Mesenteric fat pad (tissue), 1 donor: ENCODE measurements at regions not wholly inside any gene's neighbourhood (a gene's known extent, or its start where the extent isn't known, plus 50 kb on each side); places are given as distances from the start of the nearest gene placed in this dataset.
"Not testable (repeated sequence)": the region's sequence is repeated elsewhere in the genome, so short reads cannot be mapped to it uniquely, and the experiment has no call there.

Source experiments
- DNase-seq: peaks from one replicate; pipeline ENCODE4 v3.0.0-alpha.2; 2020; ENCODE audit warnings: low spot score
- donor health status: DM: yes; HTN: yes; CAD: no.

DNA sequence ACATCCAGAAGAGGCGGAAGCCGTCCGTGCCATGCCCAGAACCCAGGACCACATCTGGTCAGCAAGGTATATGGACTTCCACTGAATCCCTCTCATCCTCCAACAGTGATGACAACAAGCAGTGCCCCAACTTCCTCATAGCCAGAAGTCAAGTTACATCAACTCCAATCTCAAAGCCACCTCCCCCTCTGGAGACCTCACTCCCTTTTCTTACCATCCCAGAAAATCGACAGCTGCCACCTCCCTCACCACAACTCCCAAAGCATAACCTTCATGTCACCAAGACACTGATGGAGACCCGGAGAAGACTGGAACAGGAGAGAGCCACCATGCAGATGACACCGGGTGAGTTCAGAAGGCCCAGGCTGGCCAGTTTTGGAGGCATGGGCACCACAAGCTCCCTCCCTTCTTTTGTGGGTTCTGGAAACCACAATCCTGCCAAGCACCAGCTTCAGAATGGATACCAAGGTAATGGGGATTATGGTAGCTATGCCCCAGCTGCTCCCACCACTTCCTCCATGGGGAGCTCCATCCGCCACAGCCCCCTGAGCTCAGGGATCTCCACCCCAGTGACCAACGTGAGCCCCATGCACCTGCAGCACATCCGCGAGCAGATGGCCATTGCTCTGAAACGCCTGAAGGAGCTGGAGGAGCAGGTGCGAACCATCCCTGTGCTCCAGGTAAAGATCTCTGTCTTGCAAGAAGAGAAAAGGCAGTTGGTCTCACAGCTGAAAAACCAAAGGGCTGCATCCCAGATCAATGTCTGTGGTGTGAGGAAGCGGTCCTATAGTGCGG, 130.3 kb upstream of the DMRT1 start:
- DNase-seq, result no peak

DNA sequence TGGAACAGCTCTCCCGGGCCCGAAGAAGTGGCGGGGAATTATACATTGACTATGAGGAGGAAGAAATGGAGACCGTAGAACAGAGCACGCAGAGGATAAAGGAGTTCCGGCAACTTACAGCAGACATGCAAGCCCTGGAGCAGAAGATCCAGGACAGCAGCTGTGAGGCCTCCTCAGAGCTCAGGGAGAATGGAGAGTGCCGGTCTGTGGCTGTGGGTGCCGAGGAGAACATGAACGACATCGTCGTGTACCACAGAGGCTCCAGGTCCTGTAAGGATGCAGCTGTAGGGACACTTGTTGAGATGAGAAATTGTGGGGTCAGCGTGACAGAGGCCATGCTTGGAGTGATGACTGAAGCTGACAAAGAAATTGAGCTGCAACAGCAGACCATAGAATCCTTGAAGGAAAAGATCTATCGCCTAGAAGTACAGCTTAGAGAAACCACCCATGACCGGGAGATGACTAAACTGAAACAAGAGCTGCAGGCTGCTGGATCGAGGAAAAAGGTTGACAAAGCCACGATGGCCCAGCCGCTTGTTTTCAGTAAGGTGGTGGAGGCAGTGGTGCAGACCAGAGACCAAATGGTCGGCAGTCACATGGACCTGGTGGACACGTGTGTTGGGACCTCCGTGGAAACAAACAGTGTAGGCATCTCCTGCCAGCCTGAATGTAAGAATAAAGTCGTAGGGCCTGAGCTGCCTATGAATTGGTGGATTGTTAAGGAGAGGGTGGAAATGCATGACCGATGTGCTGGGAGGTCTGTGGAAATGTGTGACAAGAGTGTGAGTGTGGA, 129.5 kb upstream of the DMRT1 start:
- DNase-seq, result no peak

DNA sequence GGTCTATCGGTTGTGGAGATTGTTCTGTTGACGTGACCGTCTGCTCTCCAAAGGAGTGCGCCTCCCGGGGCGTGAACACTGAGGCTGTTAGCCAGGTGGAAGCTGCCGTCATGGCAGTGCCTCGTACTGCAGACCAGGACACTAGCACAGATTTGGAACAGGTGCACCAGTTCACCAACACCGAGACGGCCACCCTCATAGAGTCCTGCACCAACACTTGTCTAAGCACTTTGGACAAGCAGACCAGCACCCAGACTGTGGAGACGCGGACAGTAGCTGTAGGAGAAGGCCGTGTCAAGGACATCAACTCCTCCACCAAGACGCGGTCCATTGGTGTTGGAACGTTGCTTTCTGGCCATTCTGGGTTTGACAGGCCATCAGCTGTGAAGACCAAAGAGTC, 128.9 kb upstream of the DMRT1 start:
- no peak for DNase-seq

DNA sequence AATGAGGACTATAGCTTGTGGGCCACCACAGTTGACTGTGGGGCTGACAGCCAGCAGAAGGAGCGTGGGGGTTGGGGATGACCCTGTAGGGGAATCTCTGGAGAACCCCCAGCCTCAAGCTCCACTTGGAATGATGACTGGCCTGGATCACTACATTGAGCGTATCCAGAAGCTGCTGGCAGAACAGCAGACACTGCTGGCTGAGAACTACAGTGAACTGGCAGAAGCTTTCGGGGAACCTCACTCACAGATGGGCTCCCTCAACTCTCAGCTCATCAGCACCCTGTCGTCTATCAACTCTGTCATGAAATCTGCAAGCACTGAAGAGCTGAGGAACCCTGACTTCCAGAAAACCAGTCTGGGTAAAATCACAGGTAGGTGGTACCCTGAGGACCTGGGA, 128.4 kb upstream of the DMRT1 start:
- no peak for DNase-seq

DNA sequence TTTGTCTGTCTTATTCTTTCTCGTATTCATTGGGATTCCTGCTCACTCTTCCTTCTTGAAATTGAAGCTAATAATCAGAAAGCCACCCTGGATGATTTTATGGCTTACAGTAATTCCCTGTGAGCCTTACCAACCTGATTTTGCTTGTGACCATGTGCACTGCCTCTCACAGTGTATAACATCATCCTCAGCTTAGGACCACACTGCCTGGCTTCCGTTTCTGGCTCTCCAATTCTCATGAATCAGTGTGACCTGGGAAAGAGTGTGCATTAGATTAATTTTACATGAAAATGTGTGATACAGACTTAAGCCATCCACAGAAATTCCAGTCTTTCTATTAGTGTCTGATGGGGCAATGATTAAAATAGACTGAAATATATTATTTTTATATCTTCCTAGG, 126.8 kb upstream of the DMRT1 start:
- DNase-seq, result no peak

DNA sequence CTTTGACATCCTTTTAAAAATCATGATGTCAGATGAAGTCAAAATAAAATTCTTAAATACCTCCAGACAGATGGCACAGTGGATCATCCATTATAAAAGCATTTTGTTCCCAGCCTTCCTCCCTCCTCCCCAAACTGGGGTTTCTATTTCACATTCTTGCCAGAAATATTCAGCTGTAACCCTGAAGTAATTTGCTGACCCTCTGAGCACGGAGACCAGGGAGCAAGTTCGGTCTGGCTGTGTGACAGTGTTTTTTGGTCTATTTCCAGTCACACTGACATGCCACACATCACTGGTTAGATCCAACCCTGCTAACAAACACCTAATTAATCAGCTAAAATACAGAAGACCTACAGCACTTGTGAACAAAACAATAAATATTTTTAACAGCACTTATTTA, 126.2 kb upstream of the DMRT1 start:
- DNase-seq, result no peak

DNA sequence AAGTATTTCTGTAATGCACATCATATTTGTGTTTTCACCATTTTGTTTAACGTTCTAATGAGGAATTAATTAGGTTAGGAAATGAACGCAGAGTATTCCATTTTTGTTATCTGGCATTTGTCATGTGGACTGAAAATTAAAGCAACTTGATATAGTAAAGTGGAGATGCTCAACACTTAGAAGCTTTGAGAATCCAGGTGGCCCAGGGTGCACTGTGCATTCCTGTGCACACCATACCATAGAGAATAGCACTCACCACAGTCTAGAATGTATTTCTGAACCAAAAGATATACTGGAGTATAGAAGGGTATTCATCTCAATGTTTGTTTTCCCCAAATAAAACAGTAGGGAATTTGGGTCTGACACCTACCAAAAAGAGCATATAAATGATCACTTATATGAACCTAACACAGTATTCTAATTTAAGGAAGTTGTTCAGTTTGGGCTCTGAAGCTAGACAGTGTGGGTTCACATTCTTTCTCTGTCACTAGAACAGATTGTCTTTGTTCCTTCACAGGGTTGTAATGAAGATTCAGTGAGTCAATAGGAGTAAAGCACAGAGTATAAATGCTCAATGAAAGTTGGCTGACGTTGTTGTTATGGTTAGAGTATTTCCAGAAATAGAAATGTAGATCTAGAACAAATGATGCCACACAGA, 125.6 kb upstream of the DMRT1 start:
- no peak for DNase-seq

DNA sequence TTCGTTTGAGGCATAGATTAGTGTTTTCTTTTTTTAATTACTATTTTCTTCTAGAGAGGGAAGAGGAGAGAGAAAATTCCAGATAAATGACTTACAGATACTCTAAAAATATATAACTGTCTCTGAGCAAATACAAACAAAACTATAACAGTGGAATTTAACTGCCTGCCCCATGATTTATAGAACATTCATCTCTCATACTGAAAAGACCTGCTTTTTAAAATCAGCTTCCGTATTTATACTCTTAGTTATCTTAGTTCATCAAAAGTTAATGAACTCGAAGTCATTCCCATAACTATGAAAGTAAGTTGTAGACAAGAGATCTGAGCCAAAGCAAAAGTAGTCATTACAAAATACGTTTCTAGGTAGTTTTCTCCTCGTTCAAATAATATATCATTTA, 123.8 kb upstream of the DMRT1 start:
- DNase-seq, result no peak

DNA sequence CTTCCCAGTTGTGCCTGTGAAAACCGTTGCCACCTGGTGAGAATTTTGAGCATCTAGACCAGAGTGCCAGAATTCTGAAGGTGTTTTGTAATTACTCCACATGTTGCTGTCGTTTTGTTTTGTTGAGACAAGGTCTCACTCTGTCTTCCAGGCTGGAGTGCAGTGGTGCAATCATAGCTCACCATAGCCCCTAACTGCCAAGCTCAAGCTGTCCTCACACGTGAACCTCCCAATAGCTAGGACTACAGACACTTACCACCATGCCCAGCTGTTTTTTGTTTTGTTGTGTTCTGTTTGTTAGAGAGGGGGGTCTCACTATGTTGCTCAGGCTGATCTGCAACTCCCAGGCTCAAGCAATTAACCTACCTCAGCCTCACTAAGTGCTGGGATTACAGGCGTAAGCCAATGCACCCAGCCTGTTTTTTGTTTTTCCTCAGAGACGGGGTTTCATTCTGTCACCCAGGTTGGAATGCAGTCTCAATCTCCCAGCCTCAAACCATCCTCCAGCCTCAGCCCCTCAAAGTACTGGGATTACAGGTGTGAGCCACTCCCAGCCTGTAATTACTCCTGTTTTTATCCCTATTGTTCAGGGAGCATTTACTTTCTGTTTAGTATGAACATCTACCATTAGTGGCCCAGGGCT, 121.1 kb upstream of the DMRT1 start:
- DNase-seq, result no peak

DNA sequence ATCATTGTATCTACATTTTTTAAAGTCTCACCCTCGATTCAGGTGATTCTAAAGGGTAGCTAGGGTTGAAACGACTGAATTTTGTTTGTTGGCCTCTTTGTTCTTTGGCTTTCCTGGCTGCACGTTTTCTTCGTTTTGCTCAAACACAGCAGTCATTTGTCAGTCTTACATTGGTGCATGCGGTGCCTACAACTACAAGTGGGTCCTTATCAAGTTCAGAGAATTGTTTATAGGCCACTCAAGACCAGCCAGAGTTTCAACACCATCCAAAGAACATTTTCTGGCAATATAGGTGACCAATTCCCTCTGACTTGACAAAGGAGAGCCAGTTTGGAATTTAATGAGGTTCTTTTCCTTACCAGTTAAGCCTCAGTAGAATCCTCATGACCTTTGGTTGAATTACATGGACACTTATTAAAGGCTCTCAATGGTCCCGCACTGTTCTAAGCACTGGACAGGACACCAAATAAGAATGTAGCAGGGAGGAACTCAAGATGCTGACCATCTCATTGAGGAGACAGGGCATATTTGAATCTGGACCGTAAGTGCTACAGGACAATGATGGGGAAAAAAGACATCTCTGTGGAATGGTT, 119.0 kb upstream of the DMRT1 start:
- DNase-seq, result no peak

DNA sequence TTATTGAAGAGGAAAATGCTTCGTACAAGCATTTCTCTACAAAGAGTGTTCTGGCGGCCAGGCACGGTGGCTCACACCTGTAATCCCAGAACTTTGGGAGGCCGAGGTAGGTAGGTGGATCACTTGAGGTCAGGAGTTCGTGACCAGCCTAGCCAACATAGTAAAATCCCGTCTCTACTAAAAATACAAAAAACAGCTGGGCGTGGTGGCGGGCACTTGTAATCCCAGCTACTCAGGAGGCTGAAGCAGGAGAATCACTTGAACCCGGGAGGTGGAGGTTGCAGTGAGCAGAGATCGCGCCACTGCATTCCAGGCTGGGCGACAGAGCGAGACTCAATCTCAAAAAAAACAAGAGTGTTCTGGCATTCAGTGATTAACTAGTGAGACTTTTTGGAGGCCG, 117.0 kb upstream of the DMRT1 start:
- DNase-seq, result not testable (repeated sequence)

DNA sequence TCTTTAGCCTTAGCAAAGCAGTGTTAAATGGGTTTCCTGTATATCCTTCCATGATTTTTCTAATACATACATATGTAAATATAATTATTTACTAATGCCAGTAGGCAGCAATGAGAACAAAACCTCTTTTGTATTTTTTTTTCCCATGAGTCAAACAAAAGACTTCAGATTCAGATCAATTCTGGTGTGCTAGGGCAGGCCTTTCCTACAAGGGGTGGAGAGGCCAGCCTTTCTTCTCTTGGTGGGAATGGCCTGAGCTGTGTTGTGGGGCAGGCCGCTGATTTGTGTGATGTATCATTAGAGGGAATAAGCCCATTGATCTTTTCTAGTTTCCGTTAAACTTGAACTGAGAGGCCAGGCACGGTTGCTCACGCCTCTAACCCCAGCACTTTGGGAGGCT, 115.5 kb upstream of the DMRT1 start:
- no peak for DNase-seq

DNA sequence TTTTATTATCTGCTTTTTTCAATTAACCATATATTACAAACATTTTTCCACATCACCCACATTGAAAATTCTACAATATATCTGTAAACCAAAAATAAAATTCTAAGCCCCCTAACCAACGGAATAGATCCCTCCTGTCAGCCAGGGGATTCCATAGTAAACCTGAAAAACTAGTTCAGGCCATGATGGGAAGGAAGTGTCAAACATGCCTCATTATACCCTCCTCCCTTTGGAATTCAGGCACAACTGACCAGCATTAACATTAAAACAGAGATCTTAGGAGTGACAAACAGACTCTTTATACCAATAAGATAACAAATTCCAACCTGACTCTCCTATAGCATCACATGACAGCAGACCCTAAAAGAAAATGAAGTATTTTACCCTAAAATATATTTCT, 113.7 kb upstream of the DMRT1 start:
- no peak for DNase-seq

DNA sequence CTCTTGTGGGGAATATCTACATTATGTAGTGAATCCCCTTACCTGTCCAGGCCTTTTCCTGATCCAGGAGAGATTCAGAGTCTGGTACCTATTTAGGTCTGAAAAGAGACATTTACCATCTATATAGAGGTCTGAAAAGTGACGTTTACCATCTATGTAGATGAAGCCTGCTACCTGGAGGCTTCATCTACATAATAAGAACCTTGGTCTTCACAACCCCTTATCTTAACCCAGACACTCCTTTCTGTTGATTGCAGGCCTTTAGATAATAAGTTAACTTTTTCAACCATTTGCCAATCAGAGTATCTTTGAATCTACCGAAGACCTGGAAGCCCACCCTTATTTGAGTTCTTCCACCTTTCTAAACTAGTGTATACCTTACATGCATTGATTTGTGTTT, 113.0 kb upstream of the DMRT1 start:
- DNase-seq, result no peak

DNA sequence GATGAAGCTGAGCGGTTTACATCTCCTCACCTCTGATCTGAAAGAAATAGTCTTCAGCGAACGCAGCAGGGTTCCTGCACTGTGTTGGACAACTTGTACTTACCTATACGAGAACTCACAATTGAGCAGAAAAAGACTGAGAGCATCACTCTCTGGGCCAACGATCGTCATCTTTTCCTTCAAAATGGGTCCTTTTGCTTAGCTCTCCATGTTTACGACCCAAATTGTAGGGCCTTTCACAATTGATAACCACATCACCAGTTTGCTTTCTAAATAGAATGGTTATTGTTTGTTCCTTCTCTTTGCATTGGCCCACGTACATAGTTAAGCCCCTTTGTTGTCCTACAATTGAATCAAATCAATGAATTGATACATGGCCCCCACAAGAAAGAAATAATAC, 110.0 kb upstream of the DMRT1 start:
- DNase-seq, result no peak

DNA sequence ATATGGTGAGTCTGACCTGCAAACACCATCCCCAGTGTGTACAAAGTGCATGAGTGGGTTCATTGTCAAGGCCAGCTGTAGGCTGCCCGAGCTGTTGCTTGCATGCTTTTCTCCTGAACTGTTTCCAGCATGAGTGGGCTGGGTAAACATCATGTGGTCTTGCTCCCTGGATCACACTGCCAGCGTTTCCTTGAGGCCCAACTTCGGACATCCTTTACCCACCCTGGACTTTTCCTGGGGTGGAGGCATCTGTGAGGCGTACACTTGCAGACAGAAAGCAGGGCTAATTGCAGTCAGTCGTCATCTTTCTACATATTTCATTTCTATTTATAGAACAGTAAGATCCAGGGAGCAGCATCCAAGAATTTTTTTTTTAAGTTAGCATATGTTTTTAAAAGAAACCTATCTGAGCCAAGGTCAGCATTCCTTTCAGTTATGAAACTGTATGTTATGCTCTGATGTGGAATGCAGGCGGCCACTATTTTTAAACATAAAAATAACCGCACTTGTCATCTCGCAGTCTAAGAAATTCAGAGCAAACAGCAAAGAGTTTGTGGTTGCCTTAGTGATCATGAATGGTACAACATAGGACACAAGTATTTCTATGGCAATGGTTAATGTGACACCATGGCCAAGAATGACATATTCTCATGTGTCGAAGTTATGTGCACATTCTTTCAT, 106.5 kb upstream of the DMRT1 start:
- DNase-seq, result no peak

DNA sequence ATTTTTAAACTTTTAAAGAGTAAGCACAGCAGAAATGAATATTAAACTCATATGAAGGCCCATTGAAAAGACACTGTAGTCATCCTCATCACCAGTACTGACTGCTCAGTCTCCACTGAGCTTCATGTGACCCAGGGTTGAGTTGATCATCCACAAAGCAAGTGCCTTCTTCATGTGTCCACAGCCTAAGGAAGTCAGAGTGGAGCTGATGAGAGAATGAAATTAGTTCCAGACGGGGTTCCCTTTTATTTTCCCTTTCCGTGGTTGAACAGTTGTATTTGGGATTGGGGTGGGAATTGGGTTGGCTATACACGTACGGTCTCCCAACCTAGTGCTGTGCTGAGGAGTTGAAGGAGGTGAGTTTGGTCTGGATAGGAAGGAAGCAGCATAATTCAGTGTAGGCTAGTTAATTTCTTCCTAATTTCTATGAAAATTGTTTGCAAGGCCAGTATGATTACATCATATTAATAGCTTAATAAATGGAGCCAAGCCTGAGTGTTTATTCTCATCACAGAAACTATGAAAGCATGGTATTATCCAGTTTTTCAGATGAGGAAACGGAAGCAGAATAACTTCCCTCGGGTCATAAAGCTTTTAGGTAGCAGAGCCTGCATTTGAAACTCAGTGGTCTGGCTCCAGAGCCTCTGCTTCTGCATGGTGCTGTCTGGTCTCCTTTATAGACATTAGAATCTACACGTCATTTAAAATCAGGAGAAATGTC, 103.9 kb upstream of the DMRT1 start:
- no peak for DNase-seq

DNA sequence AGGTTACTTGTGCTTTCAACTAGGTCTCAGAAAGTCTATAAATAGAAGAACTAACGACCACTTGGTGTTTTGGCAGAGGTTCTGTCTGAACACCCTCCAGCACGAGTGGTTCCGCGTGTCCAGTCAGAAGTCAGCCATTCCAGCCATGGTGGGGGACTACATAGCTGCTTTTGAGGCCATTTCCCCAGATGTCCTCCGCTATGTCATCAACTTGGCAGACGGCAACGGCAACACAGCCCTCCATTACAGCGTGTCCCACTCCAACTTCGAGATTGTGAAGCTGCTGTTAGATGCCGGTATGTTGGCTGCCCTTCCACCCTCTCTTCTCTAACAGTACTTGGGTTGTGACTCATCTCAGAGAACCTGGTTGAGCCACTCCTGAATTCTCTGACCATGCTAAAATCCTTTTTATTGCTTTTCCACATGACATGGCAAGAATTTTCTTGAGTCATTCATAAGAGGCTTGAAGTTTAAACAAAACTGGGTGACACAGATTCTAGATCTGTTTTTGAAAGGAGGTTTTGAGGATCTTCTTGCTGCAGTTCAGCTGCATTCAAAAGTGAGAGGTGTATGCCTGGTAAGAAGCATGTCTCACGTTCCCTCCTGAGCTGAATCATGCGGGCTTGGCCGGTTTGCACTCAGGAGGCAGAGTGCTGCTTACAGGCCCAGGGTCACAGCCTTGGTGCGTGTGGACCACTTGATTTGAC, 103.1 kb upstream of the DMRT1 start:
- DNase-seq, result no peak

DNA sequence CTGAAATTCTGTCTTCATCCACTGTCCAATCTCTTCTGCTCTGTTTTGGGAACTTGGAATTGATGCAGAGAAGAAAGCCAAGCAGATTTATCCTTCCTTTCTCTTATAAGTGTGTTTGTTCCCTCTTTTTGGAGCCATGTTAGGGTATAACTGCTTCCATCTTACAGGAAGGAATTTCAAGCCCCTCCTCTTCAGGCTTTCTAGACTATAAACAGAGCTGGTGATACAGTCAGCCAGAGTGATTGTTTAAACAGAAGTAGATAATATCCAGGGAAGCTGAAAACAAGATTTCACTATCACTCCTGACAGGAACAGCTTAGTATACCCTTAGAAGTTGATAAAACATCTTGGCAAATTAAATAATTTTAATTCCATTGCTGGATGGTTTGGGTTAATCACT, 102.1 kb upstream of the DMRT1 start:
- DNase-seq, result no peak

DNA sequence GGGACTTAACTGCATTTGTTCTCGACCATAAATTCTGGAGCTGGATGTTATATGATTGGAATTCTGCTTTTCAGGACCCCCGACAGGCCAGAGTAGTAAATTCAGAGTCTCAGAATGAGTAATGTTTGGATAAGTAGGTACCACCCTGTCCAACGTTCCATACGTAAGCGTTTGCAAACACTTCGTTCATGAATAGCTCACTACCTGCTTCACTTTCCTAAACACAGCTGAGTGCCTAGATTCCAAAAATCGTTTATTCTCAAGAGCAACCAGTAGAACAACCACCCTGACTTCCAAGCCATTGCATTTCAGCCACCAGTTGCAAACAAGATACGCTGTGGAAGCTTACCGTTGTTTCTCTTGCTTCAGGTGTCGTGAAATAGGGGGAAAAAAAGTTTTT, 101.3 kb upstream of the DMRT1 start:
- no peak for DNase-seq
